ENCODE measurements at regions not wholly inside any gene's neighbourhood (a gene's known extent, or its start where the extent isn't known, plus 50 kb on each side); places are given as distances from the start of the nearest gene placed in this dataset.

DNA sequence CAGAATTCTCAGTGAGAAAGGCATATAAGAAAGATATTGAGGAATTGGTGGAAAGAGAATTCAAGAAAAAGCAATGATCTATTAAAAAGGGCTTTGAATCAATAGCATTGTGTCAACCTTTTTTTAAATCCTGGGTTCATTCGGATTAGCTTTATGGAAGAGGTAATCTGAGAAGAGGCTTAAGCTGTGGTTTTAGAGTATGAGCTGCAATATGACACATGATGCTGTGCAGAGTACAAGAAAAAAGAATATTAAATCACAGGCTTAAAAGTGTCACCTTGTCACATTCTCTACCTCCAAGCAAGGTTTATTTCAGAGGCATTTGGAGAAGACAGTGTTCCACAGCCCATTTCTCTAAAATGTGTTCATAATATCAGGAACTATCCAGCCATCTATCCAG is 128.9 kb downstream of the RTP4 start:
- Histone ChIP-seq H3K27me3 (replicated peaks in 1 of 4; ENCODE audit: control insufficient read depth in 3 of 4, extremely low read depth in 1 of 4, insufficient read depth in 3 of 4, low read length in 3 of 4) (no peaks in the 10 kb centered on the region), H3K79me2 (ENCODE audit: control insufficient read depth in 1 of 2, insufficient read depth in 2 of 2, low read length in 2 of 2) (no peaks in the 10 kb centered on the region), H3K36me3 (ENCODE audit: control insufficient read depth in 2 of 4, insufficient read depth in 4 of 4, low read length in 3 of 4) (no peaks in the 10 kb centered on the region), H3K9me3 (ENCODE audit: insufficient read depth in 2 of 2, low read depth in 1 of 2, low read length in 1 of 2) (peaks cover 4 to 6% of the 10 kb centered on the region in 2 experiments; a peak in 3 of 4 replicates), H3K9ac (replicated peaks in 1 of 4; ENCODE audit: extremely low read depth in 1 of 4, low read depth in 3 of 4, low read length in 3 of 4) (no peak overlapping the region), H4K5ac (ENCODE audit: insufficient read length, low read depth, low read length) (no peak overlapping the region), H2AFZ (ENCODE audit: low read length) (no peak overlapping the region), H3K27ac (ENCODE audit: low read depth, low read length) (no peak overlapping the region), H2AK5ac (ENCODE audit: low read depth, low read length) (no peak overlapping the region), H4K20me1 (replicated peaks in 1 of 2; ENCODE audit: control insufficient read depth in 1 of 2, insufficient read depth in 2 of 2, low read length in 2 of 2) (no peaks in the 10 kb centered on the region), H3K79me1 (ENCODE audit: low read depth, low read length) (no peaks in the 10 kb centered on the region), H3K23me2 (ENCODE audit: low read depth, low read length) (no peaks in the 10 kb centered on the region), H2BK12ac (ENCODE audit: low read depth, low read length) (no peak overlapping the region), H3K18ac (ENCODE audit: extremely low read depth, low read length) (no peak overlapping the region), H3K14ac (ENCODE audit: insufficient read length) (no peak overlapping the region), H4K8ac (ENCODE audit: extremely low read depth, insufficient read depth, low read length) (no peak overlapping the region), H3K4me1 (replicated peaks in 1 of 4; ENCODE audit: control insufficient read depth in 3 of 4, insufficient read depth in 4 of 4, low read length in 3 of 4) (no peaks in the 10 kb centered on the region), H2BK120ac (replicated peaks; ENCODE audit: low read depth, low read length) (no peak overlapping the region), H2BK20ac (ENCODE audit: low read length) (no peak overlapping the region), H3K4ac (replicated peaks; ENCODE audit: insufficient read length, low read depth, low read length) (no peak overlapping the region), H3K4me3 (ENCODE audit: extremely low read depth in 1 of 4, insufficient read depth in 2 of 4, low read depth in 3 of 4, low read length in 4 of 4) (no peak overlapping the region), H3K4me2 (ENCODE audit: insufficient read depth in 1 of 2, low read depth in 2 of 2, low read length in 2 of 2) (no peak overlapping the region), H4K91ac (replicated peaks; ENCODE audit: insufficient read length, low read length) (no peak overlapping the region), H2BK15ac (ENCODE audit: low read length) (no peak overlapping the region), H2BK5ac (ENCODE audit: low read depth, low read length) (no peak overlapping the region), H3K23ac (ENCODE audit: insufficient read length) (no peak overlapping the region), H3K56ac (replicated peaks; ENCODE audit: insufficient read length, low read depth, low read length) (no peak overlapping the region)
- DNase-seq (ENCODE audit: low read depth in 1 of 2, low spot score in 2 of 2) (no peak), FAIRE-seq (no peak)
- WGBS, 2 experiments (ENCODE audit: extremely low coverage in 1 of 2, insufficient coverage in 1 of 2, insufficient read length in 1 of 2, insufficient replicate concordance in 2 of 2, low coverage in 1 of 2, low lambda C conversion rate in 2 of 2, missing lambda C conversion rate in 1 of 2), result 95% methylated on average over 1 of the region's 1 CpG; no CpG with 5 or more reads in 1 of the 2 experiments
- POLR2A ChIA-PET (ENCODE audit: partially characterized antibody), result no interaction called here
- CTCF ChIA-PET (ENCODE audit: partially characterized antibody), result interaction anchor here (2.6 kb wide), 1 partner anchor 178 kb away, joined by 14 read pairs; no protein-coding TSS in a partner anchor
- no peak for TF ChIP-seq MAX (IDR thresholded peaks at IDR 0.05)

Measured in H1 (cell line).